NCI-H2029 treated with DMSO at 0.1 percent for 48 hours (cell line): ENCODE measurements at regions not wholly inside any gene's neighbourhood (a gene's known extent, or its start where the extent isn't known, plus 50 kb on each side); places are given as distances from the start of the nearest gene placed in this dataset.

Experiments
- DNase-seq: peaks from one replicate; lab custom pipeline; 2025; lab: John Stamatoyannopoulos, UW

GRCh38 chr2:144889348-144889747, 369.4 kb upstream of the ZEB2 start:
- no peak for DNase-seq

GRCh38 chr2:144886862-144887261, 366.9 kb upstream of the ZEB2 start:
- no peak for DNase-seq

- DNase-seq: no peak
Observed at GRCh38 chr2:144877893-144878292, 358.0 kb upstream of the ZEB2 start.

- DNase-seq: no peak
Observed at GRCh38 chr2:144876013-144876412, 356.1 kb upstream of the ZEB2 start.

DNA sequence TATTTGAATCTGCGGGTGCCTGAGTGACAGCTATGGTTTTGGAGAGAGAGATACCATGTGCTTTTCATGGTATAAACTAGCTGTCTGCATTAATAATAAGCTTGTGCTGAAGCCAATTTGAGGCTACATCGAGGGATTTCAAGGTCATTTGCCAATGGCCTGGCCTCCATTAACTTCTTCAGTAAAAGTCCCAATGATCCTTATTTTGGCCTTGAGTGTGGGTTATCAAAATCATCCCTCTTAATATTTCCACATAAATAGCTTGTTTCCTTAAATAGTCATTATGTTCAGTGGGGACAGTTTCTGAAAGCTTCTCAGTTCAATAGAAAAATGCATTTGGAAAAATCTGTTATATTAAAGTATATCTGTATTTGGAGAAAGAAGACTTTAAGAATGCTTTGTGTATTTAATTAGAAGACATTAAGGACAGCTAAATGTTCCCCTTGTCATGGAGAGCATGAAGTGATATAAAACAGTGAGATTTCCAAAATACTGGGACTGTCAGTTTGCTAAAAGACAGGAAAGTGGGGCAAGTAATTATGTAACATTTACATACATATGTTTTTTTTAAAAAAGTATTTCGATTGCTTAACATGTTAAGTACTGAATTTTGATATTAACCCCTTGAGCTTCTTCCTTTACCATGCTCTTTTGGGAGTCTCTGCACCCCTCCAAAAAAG, 355.5 kb upstream of the ZEB2 start:
- no peak for DNase-seq

DNA sequence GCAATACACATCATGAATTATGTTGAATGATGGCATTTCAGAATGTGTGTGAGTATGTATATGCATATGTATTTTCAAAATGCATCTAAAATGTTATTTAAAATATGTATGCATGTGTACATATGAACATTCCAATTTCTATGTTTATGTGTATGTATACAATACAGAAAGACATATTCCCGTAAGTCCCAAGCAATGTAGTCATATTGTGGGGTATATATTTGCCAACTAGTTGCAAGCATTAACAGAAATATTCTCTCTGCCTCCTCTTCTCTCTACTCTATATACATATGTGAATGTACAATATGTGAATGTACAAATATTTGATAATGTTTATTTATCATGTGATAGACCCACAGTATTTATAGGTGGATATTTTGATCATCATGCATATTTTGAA, 345.8 kb upstream of the ZEB2 start:
- no peak for DNase-seq

- DNase-seq: no peak
Observed at GRCh38 chr2:144859716-144860115, 339.8 kb upstream of the ZEB2 start.

- DNase-seq: no peak
Observed at GRCh38 chr2:144858211-144858610, 338.3 kb upstream of the ZEB2 start.

- no peak for DNase-seq
Observed at GRCh38 chr2:144854596-144854995, 334.7 kb upstream of the ZEB2 start.

GRCh38 chr2:144849612-144850011, 329.7 kb upstream of the ZEB2 start:
- DNase-seq: no peak

DNA sequence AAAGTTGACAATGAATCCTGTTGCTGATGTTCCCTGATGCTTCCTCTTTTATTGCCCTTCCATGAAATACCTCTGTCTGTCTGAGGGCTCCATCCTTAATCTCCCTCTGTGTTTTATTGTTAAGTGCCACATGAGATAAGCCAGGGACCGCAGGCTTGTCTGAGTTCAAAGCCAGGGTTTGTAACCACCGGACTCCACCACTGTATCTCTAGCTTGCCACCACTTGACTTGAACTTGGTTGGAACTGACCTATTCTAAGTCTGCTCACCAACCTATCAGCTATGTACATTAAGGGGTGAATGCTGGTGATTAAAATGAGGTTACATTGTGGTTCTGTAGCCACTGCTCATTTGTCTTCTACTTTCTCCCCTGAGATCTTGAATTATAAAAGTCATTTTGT, 328.5 kb upstream of the ZEB2 start:
- no peak for DNase-seq

- DNase-seq: no peak
Observed at GRCh38 chr2:144847347-144848080, 327.6 kb upstream of the ZEB2 start.

DNA sequence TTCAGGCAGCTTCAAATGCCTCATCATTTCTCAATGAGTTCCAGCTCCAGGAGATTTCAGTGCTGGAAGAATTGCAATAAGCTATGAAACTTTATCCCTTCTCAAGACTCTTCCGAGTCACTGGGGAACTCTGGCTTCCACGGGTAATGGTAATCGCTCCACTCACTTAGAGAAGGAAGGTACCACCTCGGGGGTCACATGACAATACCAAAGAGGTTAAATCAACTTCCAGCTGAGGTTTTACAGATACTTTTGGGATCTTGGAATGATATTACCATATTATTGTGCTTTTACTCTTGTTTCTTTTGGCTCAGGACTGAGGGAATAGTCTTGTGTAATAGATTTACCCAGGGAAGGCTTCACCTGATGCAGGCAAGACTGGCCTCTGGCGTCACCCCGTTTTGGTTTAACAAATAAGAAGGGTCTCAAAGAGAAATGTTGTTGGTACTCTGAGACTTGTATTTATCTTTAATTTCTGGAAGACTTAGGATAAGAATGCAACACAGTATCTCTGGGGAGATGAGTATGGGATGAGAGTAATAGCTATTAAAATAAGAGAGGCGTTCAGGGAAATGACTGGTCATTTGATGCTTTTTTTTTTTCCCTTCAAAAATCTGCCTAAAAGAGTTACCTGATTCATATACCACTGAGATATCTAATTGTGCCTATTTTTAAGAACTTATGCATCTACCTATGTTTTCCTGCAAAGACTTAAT, 316.9 kb upstream of the ZEB2 start:
- no peak for DNase-seq

- DNase-seq: no peak
Observed at GRCh38 chr2:144835634-144836350, 315.9 kb upstream of the ZEB2 start.

DNA sequence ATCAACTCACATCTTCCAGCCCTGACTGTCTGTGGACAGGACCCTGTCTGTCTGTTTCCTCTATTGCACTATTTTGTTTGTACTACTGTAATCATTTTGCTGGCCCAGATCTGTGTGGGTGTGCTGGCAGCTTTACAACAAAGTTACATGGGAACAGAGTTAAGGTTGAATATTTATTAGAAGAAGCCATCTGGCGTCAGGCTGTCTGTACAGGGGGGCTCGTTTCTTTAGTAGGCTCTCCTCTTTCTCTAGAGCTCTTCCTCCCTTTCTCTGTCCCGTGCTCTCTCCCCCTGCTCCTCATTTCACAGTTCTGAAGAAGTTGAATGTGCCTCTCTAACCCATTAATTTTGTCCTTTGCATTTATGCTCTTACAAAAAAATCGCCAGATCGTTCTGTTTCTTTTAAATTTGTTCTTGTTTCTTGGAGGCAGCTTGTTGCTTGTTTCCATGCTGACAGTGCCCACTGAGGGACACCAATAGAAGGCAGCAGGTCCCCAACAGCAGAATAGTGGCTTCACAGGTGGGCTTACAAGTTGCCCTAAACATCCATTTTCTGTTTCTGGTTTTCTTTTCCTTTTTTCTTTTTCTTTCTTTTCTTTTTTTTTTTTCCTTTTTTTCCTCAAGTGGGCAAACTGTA, 315.2 kb upstream of the ZEB2 start:
- DNase-seq: no peak

GRCh38 chr2:144834363-144834762, 314.4 kb upstream of the ZEB2 start:
- no peak for DNase-seq

DNA sequence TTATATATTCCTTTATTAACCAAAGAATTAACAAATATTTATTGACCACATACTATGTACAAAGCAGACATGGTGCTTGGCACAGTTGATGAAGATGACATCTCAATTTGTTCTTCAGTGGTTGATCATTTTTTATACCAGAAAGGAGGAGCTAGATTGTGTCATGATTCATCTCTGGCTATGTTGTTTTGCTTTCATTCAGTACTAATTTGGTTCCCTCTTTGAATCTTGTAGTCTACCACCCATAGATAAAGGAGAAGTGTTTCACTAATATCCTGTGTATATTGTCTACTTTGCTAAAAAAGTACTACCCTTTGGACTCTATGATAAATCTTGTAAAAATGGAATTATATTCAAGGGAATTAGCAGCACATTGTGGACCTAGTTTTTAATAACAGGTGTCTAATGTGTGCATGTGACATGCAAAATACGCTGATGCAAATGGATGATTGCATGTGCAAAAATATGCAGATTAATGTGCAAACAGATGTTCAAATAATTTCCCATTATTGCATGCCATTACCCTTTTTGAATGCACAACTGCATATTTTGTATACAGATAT, 313.2 kb upstream of the ZEB2 start:
- no peak for DNase-seq

DNA sequence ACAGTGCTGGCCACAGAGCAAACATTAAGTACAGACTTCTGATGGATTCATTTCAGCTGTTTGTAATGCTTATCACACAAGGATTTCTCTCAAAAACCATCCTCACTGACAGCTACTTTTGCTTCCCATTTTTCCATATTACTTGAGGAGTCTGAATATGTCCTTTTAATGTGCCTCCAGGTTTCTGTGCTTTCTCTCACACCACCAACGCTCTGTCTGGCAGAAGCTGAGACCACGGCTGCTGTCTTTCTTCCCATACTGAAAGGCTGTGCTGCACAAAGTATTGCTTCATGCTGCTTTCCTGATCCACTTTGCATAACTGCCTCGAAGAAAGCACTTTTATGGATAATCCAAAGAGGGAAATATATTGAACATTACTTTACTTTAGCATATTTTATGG, 312.1 kb upstream of the ZEB2 start:
- DNase-seq: no peak

DNA sequence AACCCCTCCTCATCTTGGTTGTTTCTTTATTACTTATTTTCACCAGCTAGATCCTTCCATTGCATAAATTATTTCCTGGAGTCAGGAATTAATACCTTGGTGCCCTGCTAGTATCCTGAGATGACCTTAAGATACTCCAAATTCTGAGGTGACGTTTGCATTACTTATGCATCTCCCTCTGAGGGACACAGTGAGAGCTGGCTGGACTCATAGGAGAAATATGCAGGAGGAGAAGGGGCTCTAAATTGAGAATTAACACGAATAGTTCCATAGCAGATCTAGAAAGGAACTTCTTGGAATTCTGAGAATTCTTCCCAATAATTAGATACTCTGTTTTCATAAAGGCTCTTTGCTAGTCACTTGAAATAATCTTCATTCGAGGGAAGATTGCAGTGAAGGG, 310.6 kb upstream of the ZEB2 start:
- DNase-seq: no peak

- DNase-seq: no peak
Observed at GRCh38 chr2:144827404-144827803, 307.5 kb upstream of the ZEB2 start.

DNA sequence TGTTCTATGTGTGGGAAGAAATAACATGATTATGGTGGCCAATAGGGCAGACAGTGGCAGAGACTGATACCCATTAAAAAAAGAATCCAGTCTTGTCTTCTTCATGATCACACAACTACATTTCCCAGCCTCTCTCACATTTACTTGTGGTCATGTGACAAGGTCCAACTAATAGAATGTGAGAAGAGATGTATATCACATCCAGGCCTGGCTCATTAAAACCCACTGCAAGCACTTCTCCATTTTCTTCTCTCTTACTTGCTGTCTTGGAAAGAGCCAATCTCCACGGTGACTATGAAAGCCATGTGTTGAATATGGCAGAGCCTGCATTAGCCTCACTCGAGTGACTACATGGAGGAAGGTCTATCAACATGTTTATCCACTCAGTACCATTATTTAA, 306.2 kb upstream of the ZEB2 start:
- no peak for DNase-seq
